H9 (cell line): ENCODE measurements at regions not wholly inside any gene's neighbourhood (a gene's known extent, or its start where the extent isn't known, plus 50 kb on each side); places are given as distances from the start of the nearest gene placed in this dataset.

Experiments used
- DNase-seq: peaks from one replicate; pipeline ENCODE4 v3.0.0-alpha.2; 2017
- H2AFZ ChIP-seq: one replicate; pipeline ENCODE4 v1.6.1; 2013; ENCODE audit warnings: mild to moderate bottlenecking, low read length, control low read depth, moderate library complexity
- H2AK5ac ChIP-seq: 2 replicates; pipeline ENCODE4 v1.6.1; 2013; ENCODE audit warnings: low read length, control low read depth, mixed read lengths; ENCODE audit not compliant: insufficient read length
- H2BK120ac ChIP-seq: one replicate; pipeline ENCODE4 v1.6.1; 2013; ENCODE audit warnings: low read depth, mild to moderate bottlenecking, low read length, control low read depth, inconsistent platforms; ENCODE audit not compliant: poor library complexity, severe bottlenecking
- H2BK12ac ChIP-seq: 2 replicates; pipeline ENCODE4 v1.6.1; 2013; ENCODE audit warnings: low read length, control low read depth, mixed read lengths, low read depth; ENCODE audit not compliant: insufficient read length
- H2BK15ac ChIP-seq: 2 replicates; pipeline ENCODE4 v1.6.1; 2013; ENCODE audit warnings: low read depth, low read length, control low read depth
- H2BK20ac ChIP-seq: one replicate; pipeline ENCODE4 v1.6.1; 2013; ENCODE audit warnings: low read depth, mild to moderate bottlenecking, low read length, control low read depth, inconsistent platforms; ENCODE audit not compliant: poor library complexity, severe bottlenecking
- H2BK5ac ChIP-seq: 2 replicates; pipeline ENCODE4 v1.6.1; 2013; ENCODE audit warnings: low read length, control low read depth, mixed read lengths; ENCODE audit not compliant: insufficient read length
- H3K14ac ChIP-seq: 2 replicates; pipeline ENCODE4 v1.6.1; 2013; ENCODE audit warnings: low read length, control low read depth; ENCODE audit not compliant: insufficient read depth
- H3K18ac ChIP-seq: 2 replicates; pipeline ENCODE4 v1.6.1; 2013; ENCODE audit warnings: low read depth, mild to moderate bottlenecking, mixed read lengths, low read length, control low read depth; ENCODE audit not compliant: insufficient read length
- H3K23ac ChIP-seq: 2 replicates; pipeline ENCODE4 v1.6.1; 2013; ENCODE audit warnings: low read length, control low read depth, mixed read lengths, low read depth; ENCODE audit not compliant: insufficient read length
- H3K23me2 ChIP-seq: 2 replicates; pipeline ENCODE4 v1.6.1; 2013; ENCODE audit warnings: low read depth, mild to moderate bottlenecking, mixed read lengths, low read length, control low read depth; ENCODE audit not compliant: insufficient read length, poor library complexity, severe bottlenecking
- H3K27ac ChIP-seq: 2 replicates; pipeline ENCODE4 v1.5.1; 2013; ENCODE audit warnings: low read length, control low read depth, mixed read lengths, low read depth; ENCODE audit not compliant: insufficient read length
- H3K27me3 ChIP-seq: 2 replicates; pipeline ENCODE4 v1.6.1; 2013; ENCODE audit warnings: low read length, control low read depth, inconsistent platforms; ENCODE audit not compliant: insufficient read depth
- H3K4ac ChIP-seq: 2 replicates; pipeline ENCODE4 v1.6.1; 2013; ENCODE audit warnings: low read depth, mild to moderate bottlenecking, control low read depth, inconsistent platforms, low read length, moderate library complexity
- H3K4me1 ChIP-seq: 2 replicates; pipeline ENCODE4 v1.6.1; 2013; ENCODE audit warnings: low read length, control low read depth, inconsistent platforms; ENCODE audit not compliant: insufficient read depth
- H3K4me2 ChIP-seq: 2 replicates; pipeline ENCODE4 v1.6.1; 2013; ENCODE audit warnings: low read length, control low read depth, mixed read lengths; ENCODE audit not compliant: insufficient read length, insufficient read depth
- H3K56ac ChIP-seq: 2 replicates; pipeline ENCODE4 v1.6.1; 2013; ENCODE audit warnings: low read depth, mild to moderate bottlenecking, mixed read lengths, low read length, control low read depth; ENCODE audit not compliant: insufficient read length
- H3K79me1 ChIP-seq: 2 replicates; pipeline ENCODE4 v1.6.1; 2013; ENCODE audit warnings: low read depth, mild to moderate bottlenecking, moderate library complexity, low read length, control low read depth, inconsistent platforms; ENCODE audit not compliant: insufficient read depth, poor library complexity, severe bottlenecking
- H3K79me2 ChIP-seq: 2 replicates; pipeline ENCODE4 v1.6.1; 2013; ENCODE audit warnings: low read length, control low read depth, inconsistent platforms; ENCODE audit not compliant: insufficient read depth
- H3K9ac ChIP-seq: 2 replicates; pipeline ENCODE4 v1.6.1; 2013; ENCODE audit warnings: low read length, control low read depth, mixed read lengths; ENCODE audit not compliant: insufficient read length; ENCODE audit errors: extremely low read depth
- H3K9me3 ChIP-seq: one replicate; pipeline ENCODE4 v1.6.1; 2013; ENCODE audit warnings: low read depth, low read length, inconsistent platforms; ENCODE audit not compliant: control insufficient read depth
- H3T11ph ChIP-seq: one replicate; pipeline ENCODE4 v1.6.1; 2013; ENCODE audit warnings: mild to moderate bottlenecking, low read length, control low read depth, inconsistent platforms
- H4K20me1 ChIP-seq: one replicate; pipeline ENCODE4 v1.6.1; 2013; ENCODE audit not compliant: control insufficient read depth, insufficient read length, insufficient read depth
- H4K5ac ChIP-seq: 2 replicates; pipeline ENCODE4 v1.6.1; 2013; ENCODE audit warnings: low read depth, mild to moderate bottlenecking, mixed read lengths, low read length, control low read depth; ENCODE audit not compliant: insufficient read length
- H4K8ac ChIP-seq: replicated peaks from 2 replicates; pipeline ENCODE4 v1.6.1; 2013; ENCODE audit warnings: low read length, control low read depth, mixed read lengths, low read depth; ENCODE audit not compliant: insufficient read length
- H4K91ac ChIP-seq: 2 replicates; pipeline ENCODE4 v1.6.1; 2013; ENCODE audit warnings: low read depth, mild to moderate bottlenecking, moderate library complexity, mixed read lengths, low read length, control low read depth; ENCODE audit not compliant: insufficient read length
- H3K27ac Mint-ChIP-seq, 3 experiments: 2 replicates in 2 of 3; 3 replicates in 1 of 3; pipeline ENCODE4 v1.8.0; 2020 to 2021; ENCODE audit warnings: mixed read lengths in 3 of 3, mild to moderate bottlenecking in 1 of 3, moderate library complexity in 1 of 3
- H3K27me3 Mint-ChIP-seq: 2 replicates; pipeline ENCODE4 v1.8.0; 2021; ENCODE audit warnings: low read depth, mild to moderate bottlenecking, moderate library complexity, mixed read lengths
- H3K36me3 Mint-ChIP-seq, 3 experiments: 2 replicates in 2 of 3; 3 replicates in 1 of 3; pipeline ENCODE4 v1.8.0; 2020 to 2021; ENCODE audit warnings: low read depth in 3 of 3, mixed read lengths in 3 of 3; ENCODE audit not compliant: insufficient read depth in 1 of 3
- H3K4me1 Mint-ChIP-seq, 2 experiments: 2 replicates each; pipeline ENCODE4 v1.8.0; 2020; ENCODE audit warnings: mixed read lengths in 2 of 2
- H3K4me3 Mint-ChIP-seq, 2 experiments: 2 replicates in 1 of 2; 3 replicates in 1 of 2; pipeline ENCODE4 v1.8.0; 2020 to 2021; ENCODE audit warnings: mild to moderate bottlenecking in 2 of 2, mixed read lengths in 2 of 2, moderate library complexity in 1 of 2
- H3K9me3 Mint-ChIP-seq, 2 experiments: 2 replicates in 1 of 2; 3 replicates in 1 of 2; pipeline ENCODE4 v1.8.0; 2020; ENCODE audit warnings: mild to moderate bottlenecking in 2 of 2, mixed read lengths in 2 of 2, moderate library complexity in 1 of 2
- CTCF ChIP-seq: fragments of 200-600 bp; sonication (generic); conservative IDR thresholded peaks from 3 replicates; pipeline ENCODE4 v1.8.0; 2021; ENCODE audit warnings: antibody characterized with exemption, mild to moderate bottlenecking
- WGBS: extraction: QIAGEN DNeasy Blood & Tissue Kit; methylation state at CpG from one replicate; pipeline ENCODE4 v1.1.7; 2013; ENCODE audit warnings: missing lambda C conversion rate, low lambda C conversion rate, mixed read lengths; ENCODE audit not compliant: insufficient read length; ENCODE audit errors: extremely low coverage; 5-methylcytosine and 5-hydroxymethylcytosine counted together

GRCh38 chr11:26162291-26162690, 169.6 kb upstream of the ANO3 start:
- Histone ChIP-seq H2BK20ac (no peak overlapping the region), H4K20me1 (no peaks in the 10 kb centered on the region), H4K8ac (no peak overlapping the region), H2BK5ac (no peak overlapping the region), H3K4me2 (no peak overlapping the region), H3K27me3 (no peaks in the 10 kb centered on the region), H3K79me1 (no peaks in the 10 kb centered on the region), H3K9me3 (no peaks in the 10 kb centered on the region), H3T11ph (no peak overlapping the region), H3K4me1 (no peaks in the 10 kb centered on the region), H2AK5ac (no peak overlapping the region), H3K4ac (no peak overlapping the region), H3K9ac (no peak overlapping the region), H2BK120ac (no peak overlapping the region), H3K23me2 (no peaks in the 10 kb centered on the region), H3K23ac (no peak overlapping the region), H4K5ac (no peak overlapping the region), H3K27ac (no peak overlapping the region), H2BK15ac (no peak overlapping the region), H4K91ac (no peak overlapping the region), H3K18ac (no peak overlapping the region), H2BK12ac (no peak overlapping the region), H2AFZ (no peak overlapping the region), H3K79me2 (no peaks in the 10 kb centered on the region), H3K56ac (no peak overlapping the region), H3K14ac (no peak overlapping the region)
- H3K27me3 Mint-ChIP-seq = no peaks in the 10 kb centered on the region
- no peak overlapping the region for H3K4me3 Mint-ChIP-seq
- no peak for TF ChIP-seq CTCF
- H3K27ac Mint-ChIP-seq = no peak overlapping the region
- no peaks in the 10 kb centered on the region for H3K9me3 Mint-ChIP-seq
- H3K36me3 Mint-ChIP-seq = no peaks in the 10 kb centered on the region
- no peak for DNase-seq
- WGBS = no CpG with 5 or more reads among the region's 2 CpGs
- H3K4me1 Mint-ChIP-seq = peaks cover 14 to 20% of the 10 kb centered on the region in 2 experiments
